Right lobe of liver (tissue), 4 donors: ENCODE measurements at regions not wholly inside any gene's neighbourhood (a gene's known extent, or its start where the extent isn't known, plus 50 kb on each side); places are given as distances from the start of the nearest gene placed in this dataset.

Experiments used
- CTCF ChIP-seq, 4 donors: fragments of 200-600 bp in 3 of 4; fragments of 450-650 bp in 1 of 4; IDR thresholded peaks; one replicate each; pipeline versions ENCODE4 v1.5.1 to v1.8.0; 2016 to 2022; ENCODE audit warnings: antibody characterized with exemption in 4 of 4, mild to moderate bottlenecking in 2 of 4
- POLR2A ChIP-seq: fragments of 450-650 bp; IDR thresholded peaks from one replicate; pipeline ENCODE4 v1.6.1; 2017; ENCODE audit warnings: antibody characterized with exemption, mild to moderate bottlenecking
- donor health status: DM: no; HTN: no; CAD: no.
- donor health status: DM: no; HTN: no; CAD: no.
- donor health status: DM: no; HTN: yes; CAD: no.

GRCh38 chr5:169445191-169445590, 138.4 kb upstream of the SPDL1 start:
- TF ChIP-seq CTCF (IDR thresholded peaks at IDR 0.05) (no peak), POLR2A (no peak)
